ENCODE measurements at regions not wholly inside any gene's neighbourhood (a gene's known extent, or its start where the extent isn't known, plus 50 kb on each side); places are given as distances from the start of the nearest gene placed in this dataset.

- no peaks in the 10 kb centered on the region for H3K9me3 ChIP-seq (replicated peaks in 1 of 3)
- H3K27me3 ChIP-seq, result no peaks in the 10 kb centered on the region
- no peak for TF ChIP-seq POLR2A (IDR thresholded peaks at IDR 0.05)
- no peak for TF ChIP-seq CTCF (IDR thresholded peaks at IDR 0.05)
- intact Hi-C loops (cut with DNase I), result no loop called here
- no peak for DNase-seq
- 71 to 85% (median 80%) methylated on average over 1 of the region's 1 CpG for WGBS, 4 donors
- H3K36me3 ChIP-seq (replicated peaks in 1 of 2), result no peaks in the 10 kb centered on the region
- H3K4me3 ChIP-seq, result no peak overlapping the region
- no peak overlapping the region for H3K27ac ChIP-seq
- no peaks in the 10 kb centered on the region for H3K4me1 ChIP-seq (replicated peaks in 1 of 2)
These were observed 176.9 kb upstream of the ARSJ start for GRCh38 chr4:114156371-114156770.

GRCh38 chr4:114161809-114162208 is 182.4 kb upstream of the ARSJ start:
- no peak for TF ChIP-seq CTCF (IDR thresholded peaks at IDR 0.05)
- no peak for TF ChIP-seq POLR2A (IDR thresholded peaks at IDR 0.05)
- intact Hi-C loops (cut with DNase I), result no loop called here
- no peak overlapping the region for H3K4me3 ChIP-seq
- no peak overlapping the region for H3K27ac ChIP-seq
- DNase-seq, result no peak
- no peaks in the 10 kb centered on the region for H3K9me3 ChIP-seq (replicated peaks in 1 of 3)
- no peaks in the 10 kb centered on the region for H3K27me3 ChIP-seq
- no peaks in the 10 kb centered on the region for H3K36me3 ChIP-seq (replicated peaks in 1 of 2)
- no peaks in the 10 kb centered on the region for H3K4me1 ChIP-seq (replicated peaks in 1 of 2)

GRCh38 chr4:114163051-114163450 is 183.6 kb upstream of the ARSJ start:
- H3K4me3 ChIP-seq, result no peak overlapping the region
- DNase-seq, result no peak
- intact Hi-C loops (cut with DNase I), result no loop called here
- H3K9me3 ChIP-seq (replicated peaks in 1 of 3), result no peaks in the 10 kb centered on the region
- H3K4me1 ChIP-seq (replicated peaks in 1 of 2), result no peaks in the 10 kb centered on the region
- H3K36me3 ChIP-seq (replicated peaks in 1 of 2), result no peaks in the 10 kb centered on the region
- 80 to 95% (median 91%) methylated on average over 4 of the region's 4 CpGs for WGBS, 4 donors
- H3K27me3 ChIP-seq, result no peaks in the 10 kb centered on the region
- TF ChIP-seq POLR2A (IDR thresholded peaks at IDR 0.05), result no peak
- no peak for TF ChIP-seq CTCF (IDR thresholded peaks at IDR 0.05)
- H3K27ac ChIP-seq, result no peak overlapping the region

DNA sequence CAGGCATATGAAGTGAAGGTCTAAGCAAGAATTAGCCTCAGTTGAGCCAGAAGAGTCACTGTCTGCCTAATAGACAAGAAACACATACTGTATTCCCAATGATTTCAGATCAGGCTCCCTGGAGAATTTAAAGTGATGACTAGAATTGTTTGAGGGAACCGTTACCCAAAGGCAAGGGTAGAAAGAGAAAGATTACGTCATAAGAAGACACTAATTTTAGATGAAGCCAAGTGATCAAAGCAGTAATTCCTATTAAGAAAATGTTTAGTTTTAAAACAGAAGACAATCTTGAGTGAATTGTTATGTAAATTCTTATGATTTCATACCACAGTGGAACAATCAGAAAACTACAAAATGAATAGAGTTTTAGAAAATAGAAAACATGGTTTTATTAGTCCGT is 194.5 kb upstream of the ARSJ start:
- no peak for TF ChIP-seq POLR2A (IDR thresholded peaks at IDR 0.05)
- Histone ChIP-seq H3K4me1 (replicated peaks in 1 of 2) (no peaks in the 10 kb centered on the region), H3K9me3 (replicated peaks in 1 of 3) (no peaks in the 10 kb centered on the region), H3K27me3 (no peaks in the 10 kb centered on the region), H3K27ac (no peak overlapping the region), H3K4me3 (no peak overlapping the region), H3K36me3 (replicated peaks in 1 of 2) (no peaks in the 10 kb centered on the region)
- intact Hi-C loops (cut with DNase I), result no loop called here
- 60 to 75% (median 74%) methylated on average over 3 of the region's 3 CpGs for WGBS, 4 donors
- DNase-seq, result no peak

DNA sequence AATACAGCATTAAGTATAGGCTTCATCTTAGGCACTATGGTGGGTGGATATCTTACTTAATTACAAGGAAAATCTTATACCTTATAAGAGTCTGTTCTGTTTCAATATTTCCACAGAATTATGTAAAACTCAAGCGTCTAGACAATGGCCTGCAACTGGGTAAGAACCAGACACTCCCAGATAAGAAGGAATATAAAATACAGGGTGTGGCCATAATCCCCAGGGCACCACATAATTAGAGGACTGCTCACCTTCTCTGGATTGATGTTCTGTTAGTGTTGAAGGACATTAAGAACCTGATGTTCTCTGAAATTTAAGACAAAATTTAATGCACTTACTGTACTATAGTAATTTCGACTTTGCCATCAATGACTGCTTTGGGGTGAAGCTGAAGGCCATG is 198.2 kb upstream of the ARSJ start:
- Histone ChIP-seq H3K27me3 (no peaks in the 10 kb centered on the region), H3K4me3 (no peak overlapping the region), H3K9me3 (replicated peaks in 1 of 3) (no peaks in the 10 kb centered on the region), H3K36me3 (replicated peaks in 1 of 2) (no peaks in the 10 kb centered on the region), H3K4me1 (replicated peaks in 1 of 2) (no peaks in the 10 kb centered on the region), H3K27ac (no peak overlapping the region)
- 62 to 74% (median 67%) methylated on average over 2 of the region's 2 CpGs for WGBS, 4 donors
- intact Hi-C loops (cut with DNase I), result no loop called here
- TF ChIP-seq POLR2A (IDR thresholded peaks at IDR 0.05) (no peak), CTCF (IDR thresholded peaks at IDR 0.05) (no peak)
- DNase-seq, result no peak

Data from adrenal gland (tissue), 9 donors.